Effector memory CD4-positive, alpha-beta T cell (primary cell): ENCODE measurements at regions not wholly inside any gene's neighbourhood (a gene's known extent, or its start where the extent isn't known, plus 50 kb on each side); places are given as distances from the start of the nearest gene placed in this dataset.

Experiments
- DNase-seq, 3 donors: peaks; one replicate each; pipeline ENCODE4 v3.0.0-alpha.2; 2020
- H3K27ac ChIP-seq: 2 replicates; pipeline ENCODE4 v1.7.0; 2013; ENCODE audit warnings: mild to moderate bottlenecking, low read length, moderate library complexity; ENCODE audit not compliant: insufficient read depth, poor library complexity, severe bottlenecking
- H3K27me3 ChIP-seq: replicated peaks from 2 replicates; pipeline ENCODE4 v1.7.0; 2013; ENCODE audit warnings: mild to moderate bottlenecking, low read length; ENCODE audit not compliant: insufficient read depth, control insufficient read depth, poor library complexity, severe bottlenecking
- H3K36me3 ChIP-seq: 2 replicates; pipeline ENCODE4 v1.7.0; 2013; ENCODE audit warnings: mild to moderate bottlenecking, low read length, moderate library complexity; ENCODE audit not compliant: control insufficient read depth, insufficient read depth
- H3K4me1 ChIP-seq: 2 replicates; pipeline ENCODE4 v1.7.0; 2013; ENCODE audit warnings: low read length, mild to moderate bottlenecking; ENCODE audit not compliant: control insufficient read depth, insufficient read depth, poor library complexity, severe bottlenecking
- H3K4me3 ChIP-seq: 2 replicates; pipeline ENCODE4 v1.7.0; 2013; ENCODE audit warnings: low read length, low read depth, mild to moderate bottlenecking; ENCODE audit not compliant: insufficient read depth, poor library complexity, severe bottlenecking
- H3K9me3 ChIP-seq: 2 replicates; pipeline ENCODE4 v1.7.0; 2013; ENCODE audit warnings: mild to moderate bottlenecking, low read length, moderate library complexity; ENCODE audit not compliant: control insufficient read depth

DNA sequence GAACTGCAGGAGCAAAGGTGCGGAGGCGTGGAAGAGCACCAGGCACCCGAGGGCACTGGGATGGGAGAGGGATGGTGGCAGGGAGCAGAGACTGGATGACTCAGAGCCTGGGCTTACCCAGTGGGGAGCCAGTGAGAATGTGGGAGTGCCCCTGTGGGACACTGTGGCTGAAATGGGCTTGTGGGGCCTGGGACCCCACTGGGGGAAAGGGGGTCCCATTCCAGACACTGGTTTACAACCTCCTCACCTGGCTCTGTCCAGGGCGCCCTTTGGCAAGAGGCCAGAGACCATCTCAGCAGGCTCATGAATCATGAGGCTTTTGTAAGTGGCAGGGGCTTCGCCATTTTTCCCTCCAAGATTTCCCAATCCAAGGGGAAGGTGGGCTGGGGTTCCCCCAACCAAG is 124.0 kb upstream of the MAFB start:
- no peaks in the 10 kb centered on the region for H3K9me3 ChIP-seq
- H3K27ac ChIP-seq = no peak overlapping the region
- no peak for DNase-seq
- H3K4me1 ChIP-seq = no peaks in the 10 kb centered on the region
- no peak overlapping the region for H3K4me3 ChIP-seq
- H3K36me3 ChIP-seq = no peaks in the 10 kb centered on the region
- no peaks in the 10 kb centered on the region for H3K27me3 ChIP-seq

DNA sequence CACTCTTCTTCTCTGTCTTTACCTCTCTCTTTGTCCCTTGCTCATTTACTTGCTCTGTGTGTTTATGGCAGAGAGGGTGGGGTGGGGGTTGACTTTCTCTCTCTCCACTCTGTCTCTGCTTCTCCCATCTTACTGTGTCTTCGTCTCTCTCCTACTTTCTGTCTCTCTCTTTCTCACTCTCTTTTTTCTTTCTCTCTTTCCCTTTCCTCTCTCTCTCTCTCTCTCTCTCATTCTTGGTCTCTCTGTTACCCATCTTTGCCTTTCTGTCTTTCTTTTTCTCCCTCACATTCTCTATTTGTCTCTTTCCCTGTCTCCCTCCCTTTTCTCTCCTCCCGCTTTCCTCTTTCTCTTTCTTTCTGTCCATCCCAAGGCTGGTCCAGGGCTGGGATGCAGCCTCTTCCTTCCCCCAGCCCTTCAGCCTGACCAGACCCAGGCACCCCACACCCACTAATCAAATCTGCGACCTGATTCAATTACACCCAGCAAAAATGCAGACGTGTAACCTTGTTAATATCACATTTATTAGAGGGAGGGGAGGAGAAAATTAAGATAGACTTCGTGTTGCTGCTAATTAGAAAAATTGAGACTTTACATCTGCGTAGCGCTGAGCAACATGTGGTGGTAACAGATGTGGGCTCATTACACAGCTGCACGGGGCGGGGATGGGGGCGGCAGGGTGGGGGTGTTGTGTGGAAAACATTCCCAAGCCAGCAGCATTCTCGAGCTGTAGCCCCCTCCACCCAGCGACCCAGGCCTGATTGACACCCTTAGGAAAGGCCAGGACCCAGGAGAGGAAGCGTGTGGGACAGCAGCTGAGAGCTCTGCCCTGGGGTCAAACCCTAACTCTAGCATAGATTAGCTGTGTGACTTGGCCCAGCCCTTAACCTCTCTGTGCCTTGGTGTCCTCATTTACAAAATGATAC is 124.9 kb upstream of the MAFB start:
- H3K27ac ChIP-seq = no peak overlapping the region
- no peaks in the 10 kb centered on the region for H3K4me1 ChIP-seq
- H3K4me3 ChIP-seq = no peak overlapping the region
- no peaks in the 10 kb centered on the region for H3K27me3 ChIP-seq
- H3K9me3 ChIP-seq = no peaks in the 10 kb centered on the region
- no peaks in the 10 kb centered on the region for H3K36me3 ChIP-seq
- no peak for DNase-seq

DNA sequence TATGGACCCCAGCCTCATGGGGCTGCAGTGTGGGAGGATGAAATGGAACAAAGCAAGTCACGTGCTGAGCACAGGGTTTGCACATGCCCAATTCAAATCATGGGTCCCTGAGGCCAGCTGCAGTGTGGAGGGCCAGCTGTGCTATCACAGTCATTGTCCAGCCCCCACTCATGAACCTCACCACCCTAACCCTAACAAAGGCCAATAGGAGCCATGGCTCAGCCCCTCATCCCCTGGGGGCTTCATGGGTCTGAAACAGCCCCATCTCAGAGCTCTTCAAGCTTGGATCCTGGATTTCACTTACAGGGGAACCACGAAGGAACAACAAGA is 125.6 kb upstream of the MAFB start:
- Histone ChIP-seq H3K36me3 (no peaks in the 10 kb centered on the region), H3K9me3 (no peaks in the 10 kb centered on the region), H3K4me3 (no peak overlapping the region), H3K27ac (no peak overlapping the region), H3K27me3 (no peaks in the 10 kb centered on the region), H3K4me1 (no peaks in the 10 kb centered on the region)
- DNase-seq = no peak

DNA sequence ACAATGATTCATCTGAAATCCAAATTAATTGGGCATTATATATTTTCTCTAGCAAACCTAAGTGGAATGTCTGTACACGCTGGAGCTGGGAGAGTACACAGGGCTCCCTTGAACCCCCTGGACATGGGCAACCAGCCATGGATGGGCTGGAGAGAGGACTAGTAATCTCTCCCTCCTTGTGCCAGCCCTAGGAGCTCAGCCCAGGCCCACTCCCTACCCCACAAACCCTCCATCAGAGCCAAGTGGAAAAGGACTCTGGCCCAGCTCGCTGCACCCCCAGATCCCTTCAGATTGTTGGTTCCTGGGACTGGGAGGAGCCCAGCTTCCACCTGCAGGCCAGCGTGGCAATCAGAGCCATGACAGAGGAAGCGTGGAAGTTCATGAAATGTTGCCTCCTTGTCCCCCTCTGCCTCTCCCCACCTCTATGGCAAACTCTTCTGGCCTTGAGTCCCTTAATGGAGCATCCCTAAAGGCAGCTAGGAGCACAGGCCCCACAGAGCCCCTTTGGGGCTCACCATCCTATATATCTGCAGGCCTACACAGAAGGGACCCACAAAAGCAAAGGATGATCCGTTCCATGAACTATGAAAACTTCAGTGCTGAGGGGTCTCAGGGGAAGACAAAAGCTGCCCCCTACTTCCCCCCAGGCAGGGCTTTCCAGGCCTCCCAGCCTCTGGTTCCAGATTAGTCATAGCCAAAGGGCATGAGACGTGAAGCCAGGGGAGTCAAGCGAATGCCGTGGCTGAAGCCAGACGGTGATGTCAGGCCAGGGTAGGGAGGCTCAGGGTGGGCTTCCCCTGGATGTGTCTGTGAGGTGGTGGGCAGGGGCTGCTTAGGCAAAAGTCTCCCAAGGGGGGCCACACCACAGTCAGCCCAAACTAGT is 126.4 kb upstream of the MAFB start:
- Histone ChIP-seq H3K36me3 (no peaks in the 10 kb centered on the region), H3K4me1 (no peaks in the 10 kb centered on the region), H3K9me3 (no peaks in the 10 kb centered on the region), H3K27ac (no peak overlapping the region), H3K4me3 (no peak overlapping the region), H3K27me3 (no peaks in the 10 kb centered on the region)
- DNase-seq = no peak

DNA sequence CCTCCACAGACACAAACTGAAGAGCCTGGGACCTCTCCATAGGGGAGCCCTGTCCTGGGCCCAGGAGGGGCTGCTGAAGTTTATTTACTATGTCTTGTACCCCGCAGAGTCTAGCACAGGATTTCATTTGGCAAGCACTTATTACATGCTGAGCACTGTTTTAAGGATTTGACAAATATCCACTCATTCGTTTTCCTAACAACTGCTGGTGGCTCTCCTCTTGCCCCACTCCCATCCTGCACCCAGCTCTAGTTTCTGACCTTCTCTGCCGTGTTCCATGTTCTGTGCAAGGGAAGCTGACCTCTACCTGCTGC is 127.0 kb upstream of the MAFB start:
- no peak overlapping the region for H3K4me3 ChIP-seq

DNA sequence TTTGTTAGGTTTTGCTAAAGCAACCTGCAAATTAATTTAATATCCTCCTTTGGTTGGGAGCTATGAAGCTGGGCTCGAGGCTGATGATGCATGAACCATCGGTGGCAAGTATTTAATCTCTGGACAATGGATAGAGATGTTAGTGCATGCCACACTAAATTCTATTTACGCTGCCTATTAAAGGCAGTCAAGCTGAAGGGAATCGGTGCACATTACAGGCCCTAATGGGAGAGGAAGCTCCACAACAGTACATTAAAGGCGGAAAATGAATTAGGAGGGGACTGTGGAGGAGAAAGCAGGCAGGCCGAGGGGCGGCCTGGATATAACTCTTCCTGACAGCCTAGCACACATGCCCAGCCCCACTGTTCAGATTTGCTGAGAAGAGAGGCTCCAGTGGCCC is 132.4 kb upstream of the MAFB start:
- Histone ChIP-seq H3K36me3 (no peaks in the 10 kb centered on the region), H3K27me3 (no peaks in the 10 kb centered on the region), H3K9me3 (no peaks in the 10 kb centered on the region), H3K27ac (no peak overlapping the region), H3K4me1 (no peaks in the 10 kb centered on the region), H3K4me3 (no peak overlapping the region)
- DNase-seq = no peak

More for the DNA sequence above, 127.0 kb upstream of the MAFB start:
- no peaks in the 10 kb centered on the region for H3K27me3 ChIP-seq
- H3K27ac ChIP-seq = no peak overlapping the region
- H3K36me3 ChIP-seq = no peaks in the 10 kb centered on the region
- H3K9me3 ChIP-seq = no peaks in the 10 kb centered on the region
- no peaks in the 10 kb centered on the region for H3K4me1 ChIP-seq
- no peak for DNase-seq

DNA sequence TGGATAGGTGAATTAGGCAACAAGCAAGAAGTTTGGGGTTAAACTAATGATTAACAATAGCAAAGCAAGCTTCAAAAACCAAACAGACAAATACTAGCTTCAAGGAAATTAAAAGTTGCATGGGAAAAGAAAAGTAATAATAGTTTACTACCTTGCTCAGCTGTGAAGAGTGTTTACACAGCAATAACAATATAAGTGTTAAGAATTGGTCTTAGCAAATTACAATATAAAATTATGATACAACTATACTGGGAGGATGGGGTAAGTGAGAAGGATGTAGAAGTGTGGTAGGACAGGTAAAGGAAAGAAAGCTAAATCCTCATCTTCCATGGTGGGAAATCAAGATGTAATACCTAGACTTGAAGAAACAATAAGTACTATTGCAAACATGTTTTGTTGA is 137.7 kb upstream of the MAFB start:
- no peaks in the 10 kb centered on the region for H3K36me3 ChIP-seq

DNA sequence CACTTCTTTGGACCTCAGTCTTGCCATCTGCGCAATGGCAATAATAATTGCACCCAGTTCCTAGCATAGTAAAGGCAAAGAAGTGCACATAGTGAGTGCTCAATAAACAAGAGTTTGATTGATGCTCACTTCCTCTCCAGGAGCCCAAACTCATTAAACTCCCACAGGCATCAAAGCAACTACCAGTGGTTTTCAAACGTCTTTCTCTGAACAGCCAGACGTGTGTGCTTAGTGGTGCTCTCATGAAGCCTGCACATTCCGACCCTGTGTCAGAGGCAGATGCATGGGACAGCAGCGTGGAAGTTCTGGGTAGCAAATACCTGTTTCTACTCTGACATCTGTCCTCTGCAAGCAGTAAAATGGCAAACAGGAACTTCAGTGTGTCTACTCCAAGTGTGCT is 146.3 kb upstream of the MAFB start:
- no peak overlapping the region for H3K4me3 ChIP-seq
- DNase-seq = no peak
- no peaks in the 10 kb centered on the region for H3K4me1 ChIP-seq
- H3K27ac ChIP-seq = no peak overlapping the region
- no peaks in the 10 kb centered on the region for H3K36me3 ChIP-seq
- H3K27me3 ChIP-seq = no peaks in the 10 kb centered on the region
- H3K9me3 ChIP-seq = no peaks in the 10 kb centered on the region

More for the DNA sequence above, 137.7 kb upstream of the MAFB start:
- H3K27me3 ChIP-seq = no peaks in the 10 kb centered on the region
- no peak overlapping the region for H3K27ac ChIP-seq
- no peaks in the 10 kb centered on the region for H3K4me1 ChIP-seq
- H3K4me3 ChIP-seq = no peak overlapping the region
- DNase-seq = no peak
- H3K9me3 ChIP-seq = no peaks in the 10 kb centered on the region

DNA sequence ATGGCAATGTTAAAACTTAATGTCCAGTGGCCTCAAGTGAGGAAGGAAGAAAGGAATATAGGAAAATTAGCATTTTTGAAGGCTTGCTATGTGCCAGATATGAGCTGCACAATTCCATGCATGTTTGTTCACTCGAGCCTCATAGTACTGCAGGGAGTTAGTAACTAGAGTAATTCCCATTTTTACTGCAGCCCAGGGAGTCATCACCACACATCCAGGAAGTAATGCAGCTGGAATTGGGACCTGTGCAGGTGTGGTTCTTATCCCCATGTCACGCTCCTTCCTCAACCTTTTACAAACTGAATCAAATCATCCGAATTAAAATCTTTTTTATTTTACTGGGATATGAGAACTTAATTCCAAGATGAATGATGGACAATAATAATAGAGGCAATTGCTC is 149.5 kb upstream of the MAFB start:
- Histone ChIP-seq H3K9me3 (no peaks in the 10 kb centered on the region), H3K27me3 (no peaks in the 10 kb centered on the region), H3K4me3 (no peak overlapping the region), H3K4me1 (no peaks in the 10 kb centered on the region), H3K27ac (no peak overlapping the region), H3K36me3 (no peaks in the 10 kb centered on the region)
- DNase-seq = no peak

DNA sequence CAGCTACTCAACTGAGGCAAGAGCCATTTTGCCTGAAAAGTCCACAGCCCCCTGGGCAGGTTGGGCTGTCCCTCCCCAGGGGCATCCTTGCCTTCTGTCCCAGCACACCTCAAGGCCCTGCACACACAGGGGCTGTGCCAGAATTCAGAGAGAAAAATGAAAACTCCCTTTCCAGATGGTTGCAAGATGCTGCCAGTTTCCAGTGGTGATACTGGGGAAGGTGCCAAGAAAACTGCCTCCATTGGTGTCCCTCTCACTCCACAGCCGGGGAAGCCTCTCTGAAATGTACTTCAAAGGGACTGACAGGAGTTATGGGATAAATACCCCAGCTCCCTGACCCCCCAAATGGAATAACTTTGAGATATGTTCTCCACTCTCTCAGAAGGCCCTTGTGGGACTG is 154.2 kb upstream of the MAFB start:
- no peaks in the 10 kb centered on the region for H3K36me3 ChIP-seq
- H3K27ac ChIP-seq = no peak overlapping the region
- H3K9me3 ChIP-seq = no peaks in the 10 kb centered on the region
- no peaks in the 10 kb centered on the region for H3K27me3 ChIP-seq
- no peaks in the 10 kb centered on the region for H3K4me1 ChIP-seq
- H3K4me3 ChIP-seq = no peak overlapping the region
- DNase-seq = no peak
